HepG2 (cell line): ENCODE measurements at regions not wholly inside any gene's neighbourhood (a gene's known extent, or its start where the extent isn't known, plus 50 kb on each side); places are given as distances from the start of the nearest gene placed in this dataset.

Experiments
- CEBPB ChIP-seq: IDR thresholded peaks from 2 replicates; pipeline ENCODE4 v1.6.1; 2011; ENCODE audit warnings: low read depth, low read length, improper control_type of control experiment, borderline replicate concordance
- DPF2 ChIP-seq: sonication (generic); formaldehyde crosslinking; IDR thresholded peaks from 2 replicates; pipeline ENCODE4 v1.4.0; 2020; ENCODE audit warnings: mild to moderate bottlenecking, low read depth, missing genetic modification reagents, borderline replicate concordance
- ZBTB40 ChIP-seq, 2 experiments: fragments of 450-650 bp in 1 of 2; sonication (generic) in 1 of 2; formaldehyde crosslinking in 1 of 2; IDR thresholded peaks; 2 replicates each; pipeline versions ENCODE4 v1.6.1 to v1.8.0; 2016 to 2022; ENCODE audit warnings: antibody characterized with exemption in 1 of 2, mild to moderate bottlenecking in 1 of 2, missing genetic modification reagents in 1 of 2
- ZBTB7A ChIP-seq: sonication (generic); formaldehyde crosslinking; IDR thresholded peaks from 2 replicates; pipeline ENCODE4 v1.8.0; 2022; ENCODE audit warnings: mild to moderate bottlenecking, missing genetic modification reagents
- ZNF225 ChIP-seq: sonication (generic); formaldehyde crosslinking; IDR thresholded peaks from 2 replicates; pipeline ENCODE4 v1.4.0; 2020; ENCODE audit warnings: mild to moderate bottlenecking, missing genetic modification reagents
- ZNF274 ChIP-seq: sonication (generic); formaldehyde crosslinking; IDR thresholded peaks from 2 replicates; pipeline ENCODE4 v1.5.1; 2020; ENCODE audit warnings: mild to moderate bottlenecking, missing genetic modification reagents
- ZNF354B ChIP-seq: sonication (generic); formaldehyde crosslinking; IDR thresholded peaks from 2 replicates; pipeline ENCODE4 v1.8.0; 2022; ENCODE audit warnings: mild to moderate bottlenecking, missing genetic modification reagents
- ZZZ3 ChIP-seq: sonication (generic); formaldehyde crosslinking; IDR thresholded peaks from 2 replicates; pipeline ENCODE4 v1.4.0; 2020; ENCODE audit warnings: missing genetic modification reagents, mild to moderate bottlenecking, borderline replicate concordance
- TF ChIP-seq, protein P1 (sequence below): sonication (generic); formaldehyde crosslinking; IDR thresholded peaks from 2 replicates; pipeline ENCODE4 v1.4.0; 2020; ENCODE audit warnings: missing genetic modification reagents
- TF ChIP-seq, protein P2 (sequence below), 2 experiments: sonication (generic) in 1 of 2; formaldehyde crosslinking in 1 of 2; IDR thresholded peaks; 2 replicates each; pipeline versions ENCODE4 v1.5.1 to v1.6.1; 2011 to 2020; ENCODE audit warnings: borderline replicate concordance in 1 of 2, low read depth in 1 of 2, low read length in 1 of 2, mild to moderate bottlenecking in 1 of 2, missing genetic modification reagents in 1 of 2, moderate library complexity in 1 of 2

GRCh38 chr1:34682452-34683223, 72.2 kb upstream of the GJB5 start:
- TF ChIP-seq ZZZ3 (CRISPR knock-in tag), result no peak
- no peak for TF ChIP-seq ZBTB7A (CRISPR knock-in tag)
- no peak for TF ChIP-seq ZNF274 (CRISPR knock-in tag)
- no peak for TF ChIP-seq ZNF354B (CRISPR knock-in tag)
- no peak for TF ChIP-seq ZNF225 (CRISPR knock-in tag)
- no peak for TF ChIP-seq DPF2
- TF ChIP-seq, protein P1, sequence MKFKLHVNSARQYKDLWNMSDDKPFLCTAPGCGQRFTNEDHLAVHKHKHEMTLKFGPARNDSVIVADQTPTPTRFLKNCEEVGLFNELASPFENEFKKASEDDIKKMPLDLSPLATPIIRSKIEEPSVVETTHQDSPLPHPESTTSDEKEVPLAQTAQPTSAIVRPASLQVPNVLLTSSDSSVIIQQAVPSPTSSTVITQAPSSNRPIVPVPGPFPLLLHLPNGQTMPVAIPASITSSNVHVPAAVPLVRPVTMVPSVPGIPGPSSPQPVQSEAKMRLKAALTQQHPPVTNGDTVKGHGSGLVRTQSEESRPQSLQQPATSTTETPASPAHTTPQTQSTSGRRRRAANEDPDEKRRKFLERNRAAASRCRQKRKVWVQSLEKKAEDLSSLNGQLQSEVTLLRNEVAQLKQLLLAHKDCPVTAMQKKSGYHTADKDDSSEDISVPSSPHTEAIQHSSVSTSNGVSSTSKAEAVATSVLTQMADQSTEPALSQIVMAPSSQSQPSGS (CRISPR knock-in tag), result no peak
- TF ChIP-seq CEBPB, result no peak
- TF ChIP-seq ZBTB40 (IDR thresholded peaks at IDR 0.05), result no peak
- TF ChIP-seq ZBTB40 (CRISPR knock-in tag; IDR thresholded peaks at IDR 0.05), result no peak
- TF ChIP-seq, protein P2, sequence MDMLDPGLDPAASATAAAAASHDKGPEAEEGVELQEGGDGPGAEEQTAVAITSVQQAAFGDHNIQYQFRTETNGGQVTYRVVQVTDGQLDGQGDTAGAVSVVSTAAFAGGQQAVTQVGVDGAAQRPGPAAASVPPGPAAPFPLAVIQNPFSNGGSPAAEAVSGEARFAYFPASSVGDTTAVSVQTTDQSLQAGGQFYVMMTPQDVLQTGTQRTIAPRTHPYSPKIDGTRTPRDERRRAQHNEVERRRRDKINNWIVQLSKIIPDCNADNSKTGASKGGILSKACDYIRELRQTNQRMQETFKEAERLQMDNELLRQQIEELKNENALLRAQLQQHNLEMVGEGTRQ (IDR thresholded peaks at IDR 0.05; ENCODE audit: low read depth, low read length), result no peak
- TF ChIP-seq, protein P2 (CRISPR knock-in tag; IDR thresholded peaks at IDR 0.05; ENCODE audit: borderline replicate concordance), result no peak
